ENCODE measurements at regions not wholly inside any gene's neighbourhood (a gene's known extent, or its start where the extent isn't known, plus 50 kb on each side); places are given as distances from the start of the nearest gene placed in this dataset.

DNA sequence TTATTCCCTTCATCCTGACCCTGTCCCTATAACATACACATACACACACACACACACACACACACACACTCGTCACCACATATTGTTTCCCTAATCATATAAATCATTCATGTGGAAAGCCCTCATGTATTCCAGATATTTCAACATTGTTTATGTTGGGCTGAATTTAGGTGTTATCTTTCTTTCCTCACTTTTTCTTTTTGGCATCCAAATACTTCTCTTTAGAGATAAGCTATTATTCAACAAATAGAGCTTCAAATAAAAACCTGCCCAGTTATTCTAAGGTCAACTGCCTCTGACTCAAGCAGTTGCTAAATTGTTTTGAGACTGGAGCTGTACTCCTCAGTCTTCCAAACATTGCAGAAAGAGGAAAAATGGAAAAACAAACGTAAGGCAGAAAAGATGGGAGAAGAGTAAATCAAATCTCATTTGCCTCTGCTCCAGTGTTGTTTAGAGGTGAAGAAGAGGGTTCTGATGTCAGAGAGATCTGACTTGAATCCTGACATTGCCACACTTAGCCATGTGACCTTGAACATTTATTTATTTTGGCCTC lies 215.7 kb downstream of the GAS1 start:
- Mint-ChIP-seq H3K27me3 (no peaks in the 10 kb centered on the region), H3K4me3 (no peak overlapping the region), H3K9me3 (peaks cover 12% of the 10 kb centered on the region), H3K36me3 (peaks cover 4% of the 10 kb centered on the region), H3K27ac (no peak overlapping the region), H3K4me1 (ENCODE audit: unreplicated experiment) (peaks cover 24% of the 10 kb centered on the region)
- DNase-seq (ENCODE audit: extremely low spot score, unreplicated experiment) = no peak
- TF ChIP-seq CTCF (conservative IDR thresholded peaks at IDR 0.05) = no peak

GRCh38 chr9:86730163-86730928 lies 217.0 kb downstream of the GAS1 start:
- no peaks in the 10 kb centered on the region for H3K27me3 Mint-ChIP-seq
- TF ChIP-seq CTCF (conservative IDR thresholded peaks at IDR 0.05) = no peak
- H3K4me3 Mint-ChIP-seq = no peak overlapping the region
- peaks cover 4% of the 10 kb centered on the region for H3K36me3 Mint-ChIP-seq
- peaks cover 24% of the 10 kb centered on the region for H3K4me1 Mint-ChIP-seq (ENCODE audit: unreplicated experiment)
- DNase-seq (ENCODE audit: extremely low spot score, unreplicated experiment) = no peak
- no peak overlapping the region for H3K27ac Mint-ChIP-seq
- H3K9me3 Mint-ChIP-seq = peaks cover 12% of the 10 kb centered on the region

- Mint-ChIP-seq H3K4me1 (ENCODE audit: unreplicated experiment) (peaks cover 28% of the 10 kb centered on the region), H3K27ac (no peak overlapping the region), H3K9me3 (peaks cover 16% of the 10 kb centered on the region), H3K36me3 (peaks cover 4% of the 10 kb centered on the region), H3K4me3 (no peak overlapping the region), H3K27me3 (no peaks in the 10 kb centered on the region)
- no peak for TF ChIP-seq CTCF (conservative IDR thresholded peaks at IDR 0.05)
- no peak for DNase-seq (ENCODE audit: extremely low spot score, unreplicated experiment)
These were observed 222.8 kb downstream of the GAS1 start for GRCh38 chr9:86724529-86724928.

DNA sequence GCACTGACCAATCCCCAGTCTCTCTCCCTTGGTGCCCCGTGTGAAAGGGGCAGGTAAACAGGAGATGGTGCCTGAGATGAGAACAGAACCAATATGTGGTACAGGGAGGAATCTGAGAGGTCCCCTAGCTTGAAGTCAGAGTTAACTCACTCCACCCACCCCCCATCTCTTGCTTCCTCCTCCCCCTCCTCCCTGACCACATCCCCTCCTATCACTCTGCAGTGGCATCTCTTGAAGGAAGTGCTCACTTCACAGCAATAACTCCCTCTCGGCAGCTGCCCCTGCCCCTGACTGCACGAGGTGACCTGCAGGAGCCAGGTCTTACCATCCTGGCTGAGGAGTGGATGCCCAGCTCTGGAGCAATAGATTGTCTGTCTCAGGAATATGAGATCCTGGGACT lies 224.0 kb downstream of the GAS1 start:
- Mint-ChIP-seq H3K27ac (peak overlapping the region; percentile 11), H3K9me3 (peaks cover 16% of the 10 kb centered on the region), H3K36me3 (peaks cover under 1% of the 10 kb centered on the region), H3K4me1 (ENCODE audit: unreplicated experiment) (peaks cover 34% of the 10 kb centered on the region), H3K4me3 (no peak overlapping the region), H3K27me3 (no peaks in the 10 kb centered on the region)
- DNase-seq (ENCODE audit: extremely low spot score, unreplicated experiment) = no peak
- no peak for TF ChIP-seq CTCF (conservative IDR thresholded peaks at IDR 0.05)

DNA sequence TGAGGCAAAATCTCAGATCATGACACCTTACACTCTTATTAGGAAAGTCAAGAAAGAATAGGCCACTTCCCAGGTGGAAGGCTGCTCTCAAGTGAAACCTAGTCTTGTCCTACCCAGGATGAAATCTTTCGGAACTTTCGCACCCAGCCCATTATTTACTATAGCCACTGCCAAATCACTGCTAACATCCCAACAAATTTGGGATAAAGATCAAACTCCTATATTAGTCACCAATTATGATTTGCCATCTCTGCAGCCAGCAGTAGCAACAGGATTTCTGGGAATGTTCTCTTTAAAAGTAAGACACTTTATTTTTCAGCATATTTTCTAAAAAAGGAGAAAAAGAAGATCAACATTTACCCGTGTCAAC lies 224.6 kb downstream of the GAS1 start:
- H3K9me3 Mint-ChIP-seq = peaks cover 13% of the 10 kb centered on the region
- no peak for DNase-seq (ENCODE audit: extremely low spot score, unreplicated experiment)
- TF ChIP-seq CTCF (conservative IDR thresholded peaks at IDR 0.05) = no peak
- peak overlapping the region; percentile 11 for H3K27ac Mint-ChIP-seq
- no peak overlapping the region for H3K4me3 Mint-ChIP-seq
- no peaks in the 10 kb centered on the region for H3K27me3 Mint-ChIP-seq
- H3K36me3 Mint-ChIP-seq = no peaks in the 10 kb centered on the region
- H3K4me1 Mint-ChIP-seq (ENCODE audit: unreplicated experiment) = peaks cover 36% of the 10 kb centered on the region
